ENCODE measurements at regions not wholly inside any gene's neighbourhood (a gene's known extent, or its start where the extent isn't known, plus 50 kb on each side); places are given as distances from the start of the nearest gene placed in this dataset.

- ATAC-seq (ENCODE audit: insufficient number of reproducible peaks, low FRiP score, low read depth), result no peak
- H3K4me3 ChIP-seq, result no peak overlapping the region
These were observed 94.0 kb upstream of the MCHR2 start for GRCh38 chr6:100088009-100088408.

GRCh38 chr6:100084991-100085364 is 91.0 kb upstream of the MCHR2 start:
- TF ChIP-seq CTCF (IDR thresholded peaks at IDR 0.05), result no peak
- no peak for ATAC-seq (ENCODE audit: insufficient number of reproducible peaks, low FRiP score, low read depth)

More at GRCh38 chr6:100088009-100088408, 94.0 kb upstream of the MCHR2 start:
- DNase-seq (ENCODE audit: low spot score), result no peak
- Histone ChIP-seq H3K27me3 (replicated peaks; ENCODE audit: insufficient read depth) (no peaks in the 10 kb centered on the region), H3K36me3 (no peaks in the 10 kb centered on the region), H3K4me1 (ENCODE audit: control insufficient read depth in 1 of 2, low read depth in 2 of 2) (no peaks in the 10 kb centered on the region), H3K27ac (no peak overlapping the region), H3K9me3 (no peaks in the 10 kb centered on the region)
- TF ChIP-seq CTCF (IDR thresholded peaks at IDR 0.05), result no peak

GRCh38 chr6:100084316-100084990 is 90.4 kb upstream of the MCHR2 start:
- Histone ChIP-seq H3K9me3 (no peaks in the 10 kb centered on the region), H3K4me1 (ENCODE audit: control insufficient read depth in 1 of 2, low read depth in 2 of 2) (no peaks in the 10 kb centered on the region), H3K27me3 (replicated peaks; ENCODE audit: insufficient read depth) (no peaks in the 10 kb centered on the region), H3K27ac (no peak overlapping the region), H3K36me3 (no peaks in the 10 kb centered on the region), H3K4me3 (no peak overlapping the region)
- no peak for TF ChIP-seq CTCF (IDR thresholded peaks at IDR 0.05)
- ATAC-seq (ENCODE audit: insufficient number of reproducible peaks, low FRiP score, low read depth) (no peak), DNase-seq (ENCODE audit: low spot score) (no peak)

More at GRCh38 chr6:100084991-100085364, 91.0 kb upstream of the MCHR2 start:
- Histone ChIP-seq H3K27me3 (replicated peaks; ENCODE audit: insufficient read depth) (no peaks in the 10 kb centered on the region), H3K4me3 (no peak overlapping the region), H3K9me3 (no peaks in the 10 kb centered on the region), H3K4me1 (ENCODE audit: control insufficient read depth in 1 of 2, low read depth in 2 of 2) (no peaks in the 10 kb centered on the region), H3K36me3 (no peaks in the 10 kb centered on the region), H3K27ac (no peak overlapping the region)
- no peak for DNase-seq (ENCODE audit: low spot score)

- DNase-seq (ENCODE audit: low spot score), result no peak
- Histone ChIP-seq H3K27ac (no peak overlapping the region), H3K4me1 (ENCODE audit: control insufficient read depth in 1 of 2, low read depth in 2 of 2) (no peaks in the 10 kb centered on the region), H3K36me3 (no peaks in the 10 kb centered on the region), H3K27me3 (replicated peaks; ENCODE audit: insufficient read depth) (no peaks in the 10 kb centered on the region), H3K9me3 (no peaks in the 10 kb centered on the region), H3K4me3 (no peak overlapping the region)
- TF ChIP-seq CTCF (IDR thresholded peaks at IDR 0.05), result no peak
- ATAC-seq (ENCODE audit: insufficient number of reproducible peaks, low FRiP score, low read depth), result no peak
These were observed 84.5 kb upstream of the MCHR2 start for GRCh38 chr6:100078509-100078908.

- no peak overlapping the region for H3K27ac ChIP-seq
- DNase-seq (ENCODE audit: low spot score), result no peak
- no peaks in the 10 kb centered on the region for H3K27me3 ChIP-seq (replicated peaks; ENCODE audit: insufficient read depth)
- no peak for ATAC-seq (ENCODE audit: insufficient number of reproducible peaks, low FRiP score, low read depth)
- no peaks in the 10 kb centered on the region for H3K4me1 ChIP-seq (ENCODE audit: control insufficient read depth in 1 of 2, low read depth in 2 of 2)
- no peaks in the 10 kb centered on the region for H3K36me3 ChIP-seq
- TF ChIP-seq CTCF (IDR thresholded peaks at IDR 0.05), result no peak
- no peak overlapping the region for H3K4me3 ChIP-seq
- peaks cover 6% of the 10 kb centered on the region for H3K9me3 ChIP-seq
These were observed 71.3 kb upstream of the MCHR2 start for GRCh38 chr6:100065348-100065747.

Measured in thoracic aorta (tissue), 2 donors.